OCI-LY3 (cell line): ENCODE measurements at regions not wholly inside any gene's neighbourhood (a gene's known extent, or its start where the extent isn't known, plus 50 kb on each side); places are given as distances from the start of the nearest gene placed in this dataset.

Source experiments
- H2AFZ ChIP-seq: fragments of 200-600, 300-600 bp; shearing (Covaris generic); 2 replicates; pipeline ENCODE4 v1.6.0; 2014; ENCODE audit warnings: antibody characterized with exemption, low read depth, low read length
- H3K27ac ChIP-seq: fragments of 200-600, 300-600 bp; sonication (generic); 2 replicates; pipeline ENCODE4 v1.5.1; 2014; ENCODE audit warnings: mild to moderate bottlenecking, low read length, moderate library complexity, mixed read lengths
- H3K27me3 ChIP-seq: fragments of 200-600, 300-600 bp; sonication (generic); 2 replicates; pipeline ENCODE4 v1.6.1; 2014; ENCODE audit warnings: low read depth, low read length, mixed read lengths
- H3K36me3 ChIP-seq: fragments of 200-600, 300-600 bp; sonication (generic); replicated peaks from 2 replicates; pipeline ENCODE3; 2014; ENCODE audit warnings: low read depth, low read length, mixed read lengths
- H3K4me1 ChIP-seq: fragments of 300-600, 200-600 bp; sonication (generic); 2 replicates; pipeline ENCODE4 v1.6.1; 2014; ENCODE audit warnings: low read length, mixed read lengths
- H3K4me2 ChIP-seq: fragments of 200-600, 300-600 bp; sonication (generic); 2 replicates; pipeline ENCODE4 v1.6.1; 2014; ENCODE audit warnings: low read length, mixed read lengths
- H3K4me3 ChIP-seq: fragments of 300-600, 200-600 bp; sonication (generic); 2 replicates; pipeline ENCODE4 v1.5.1; 2014; ENCODE audit warnings: antibody characterized with exemption, mild to moderate bottlenecking, low read length, moderate library complexity
- H3K79me2 ChIP-seq: fragments of 300-600, 200-600 bp; shearing (Covaris generic); 2 replicates; pipeline ENCODE4 v1.6.1; 2014; ENCODE audit warnings: mild to moderate bottlenecking, low read length, mixed read lengths
- H3K9ac ChIP-seq: fragments of 300-600, 200-600 bp; shearing (Covaris generic); 2 replicates; pipeline ENCODE4 v1.6.0; 2014; ENCODE audit warnings: mild to moderate bottlenecking, low read length, moderate library complexity
- H3K9me3 ChIP-seq: fragments of 200-600, 300-600 bp; shearing (Covaris generic); 2 replicates; pipeline ENCODE4 v1.6.1; 2014; ENCODE audit warnings: low read length, mixed read lengths; ENCODE audit not compliant: insufficient read depth
- H4K20me1 ChIP-seq: fragments of 200-600, 300-600 bp; sonication (generic); 2 replicates; pipeline ENCODE4 v1.6.1; 2016; ENCODE audit warnings: low read length, mixed read lengths; ENCODE audit not compliant: insufficient read depth
- CTCF ChIP-seq: fragments of 200-600, 300-600 bp; sonication (generic); IDR thresholded peaks from 2 replicates; pipeline ENCODE4 v1.5.1; 2014; ENCODE audit warnings: antibody characterized with exemption, low read length, low read depth
- EZH2phosphoT487 ChIP-seq: fragments of 200-600 bp; shearing (Covaris generic); IDR thresholded peaks from 2 replicates; pipeline ENCODE4 v1.6.1; 2018; ENCODE audit warnings: antibody characterized with exemption, mixed run types, low read depth

DNA sequence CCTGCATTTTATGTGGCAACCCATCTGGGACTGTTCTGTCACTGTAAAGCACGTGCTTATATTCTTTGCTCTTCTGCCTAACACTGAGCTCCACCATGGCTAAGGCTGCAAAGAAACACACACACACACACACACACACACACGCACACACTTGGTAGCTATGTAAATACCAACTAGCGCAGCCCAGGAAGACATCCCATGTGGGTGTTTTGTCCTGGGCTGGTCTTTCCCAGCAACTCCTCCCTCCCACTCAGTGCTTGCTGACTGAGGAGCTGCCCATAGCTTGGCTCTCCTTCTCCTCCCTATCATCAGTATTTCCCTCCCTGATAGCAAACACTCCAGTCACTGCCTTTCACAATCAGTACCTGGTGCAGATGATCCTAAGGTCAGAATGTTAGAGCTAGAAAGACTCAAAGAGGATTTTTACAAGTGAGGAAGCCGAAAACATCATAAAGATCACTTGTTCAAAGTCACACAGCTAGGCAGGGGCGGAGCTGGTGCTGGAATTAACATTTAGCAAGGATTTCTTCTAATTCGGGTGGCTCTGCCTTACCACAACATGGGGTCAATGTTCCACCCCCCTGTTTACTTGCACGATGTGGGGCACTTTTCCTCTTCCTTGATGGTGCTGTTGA, 377.1 kb upstream of the TBL1XR1 start:
- Histone ChIP-seq H3K27ac (no peak overlapping the region), H3K9ac (no peak overlapping the region), H3K36me3 (no peaks in the 10 kb centered on the region), H3K79me2 (no peaks in the 10 kb centered on the region), H4K20me1 (no peaks in the 10 kb centered on the region), H3K4me3 (no peak overlapping the region), H3K4me2 (no peak overlapping the region), H3K27me3 (no peaks in the 10 kb centered on the region; the same call in 1 of the 2 replicates), H3K9me3 (no peaks in the 10 kb centered on the region), H2AFZ (no peak overlapping the region), H3K4me1 (peaks cover 23% of the 10 kb centered on the region)
- TF ChIP-seq EZH2phosphoT487 (no peak), CTCF (no peak)

DNA sequence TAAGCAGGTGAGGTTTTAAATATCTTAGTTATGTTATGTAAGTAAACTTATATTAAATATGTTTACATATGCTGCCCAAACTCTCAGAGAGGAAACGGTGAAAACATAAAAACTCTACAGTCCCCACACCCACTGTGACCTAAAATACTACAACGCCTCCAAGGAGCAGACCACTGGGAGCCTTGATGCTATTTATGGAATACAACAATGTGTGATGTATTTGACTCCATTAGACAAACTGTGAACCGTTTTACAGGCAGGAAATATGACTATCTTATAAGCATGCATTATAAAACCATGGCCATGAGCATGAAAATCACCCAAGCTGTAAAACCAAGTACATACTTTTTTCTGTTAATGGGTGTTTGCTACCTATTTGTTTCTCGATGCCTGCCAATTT, 379.5 kb upstream of the TBL1XR1 start:
- Histone ChIP-seq H3K4me1 (peaks cover 16% of the 10 kb centered on the region), H3K27ac (no peak overlapping the region), H3K9me3 (no peaks in the 10 kb centered on the region), H3K79me2 (no peaks in the 10 kb centered on the region), H3K27me3 (no peaks in the 10 kb centered on the region; the same call in 1 of the 2 replicates), H3K4me2 (no peak overlapping the region), H3K4me3 (no peak overlapping the region), H3K36me3 (no peaks in the 10 kb centered on the region), H4K20me1 (no peaks in the 10 kb centered on the region), H3K9ac (no peak overlapping the region), H2AFZ (no peak overlapping the region)
- TF ChIP-seq CTCF, result no peak
- no peak for TF ChIP-seq EZH2phosphoT487

GRCh38 chr3:177578488-177578887, 381.2 kb upstream of the TBL1XR1 start:
- Histone ChIP-seq H2AFZ (no peak overlapping the region), H3K4me3 (peak overlapping the region; percentile 22; the same call in 1 of the 2 replicates), H3K4me2 (peak overlapping the region; percentile 30), H3K79me2 (no peaks in the 10 kb centered on the region), H3K27me3 (no peaks in the 10 kb centered on the region; the same call in 1 of the 2 replicates), H4K20me1 (no peaks in the 10 kb centered on the region), H3K36me3 (no peaks in the 10 kb centered on the region), H3K9ac (no peak overlapping the region), H3K9me3 (no peaks in the 10 kb centered on the region), H3K4me1 (peaks cover 16% of the 10 kb centered on the region), H3K27ac (no peak overlapping the region)
- TF ChIP-seq EZH2phosphoT487, result no peak
- TF ChIP-seq CTCF, result no peak

- H3K27ac ChIP-seq, result no peak overlapping the region
- no peaks in the 10 kb centered on the region; the same call in 1 of the 2 replicates for H3K27me3 ChIP-seq
- no peak overlapping the region for H3K9ac ChIP-seq
- H3K4me2 ChIP-seq, result no peak overlapping the region
- H2AFZ ChIP-seq, result no peak overlapping the region
- H3K79me2 ChIP-seq, result no peaks in the 10 kb centered on the region
- no peaks in the 10 kb centered on the region for H4K20me1 ChIP-seq
- peaks cover 16% of the 10 kb centered on the region for H3K4me1 ChIP-seq
- H3K36me3 ChIP-seq, result no peaks in the 10 kb centered on the region
- no peaks in the 10 kb centered on the region for H3K9me3 ChIP-seq
- TF ChIP-seq CTCF (no peak), EZH2phosphoT487 (no peak)
- no peak overlapping the region for H3K4me3 ChIP-seq
Observed at GRCh38 chr3:177579419-177579818, 382.1 kb upstream of the TBL1XR1 start.
